Left ventricle myocardium inferior (tissue), 1 donor: ENCODE measurements at regions not wholly inside any gene's neighbourhood (a gene's known extent, or its start where the extent isn't known, plus 50 kb on each side); places are given as distances from the start of the nearest gene placed in this dataset.

Experiments
- DNase-seq: peaks from one replicate; pipeline ENCODE4 v3.0.0-alpha.2; 2020
- H3K27ac ChIP-seq: fragments of 200-600 bp; replicated peaks from 2 replicates; pipeline ENCODE4 v1.8.0; 2021
- H3K27me3 ChIP-seq: fragments of 200-600 bp; 2 replicates; pipeline ENCODE4 v1.8.0; 2021; ENCODE audit warnings: low read depth
- H3K36me3 ChIP-seq: fragments of 200-600 bp; 2 replicates; pipeline ENCODE4 v1.8.0; 2021
- H3K4me1 ChIP-seq: fragments of 200-600 bp; 2 replicates; pipeline ENCODE4 v1.8.0; 2021
- H3K4me3 ChIP-seq: fragments of 200-600 bp; 2 replicates; pipeline ENCODE4 v1.8.0; 2021; ENCODE audit warnings: mild to moderate bottlenecking, moderate library complexity
- H3K9me3 ChIP-seq: fragments of 200-600 bp; replicated peaks from 2 replicates; pipeline ENCODE4 v1.8.0; 2021
- intact Hi-C: fragments of 100-400 bp; cut with micrococcal nuclease; formaldehyde crosslinking; loops from one replicate; pipeline ENCODE4 v1.11.0; 2022
- TF ChIP-seq, protein P1 (sequence below): fragments of 200-600 bp; IDR thresholded peaks from 2 replicates; pipeline ENCODE4 v1.8.0; 2021; ENCODE audit warnings: antibody characterized with exemption, mild to moderate bottlenecking, borderline replicate concordance
- donor health status: DM: no; HTN: yes; CAD: no; lungs with severe emphysema.

DNA sequence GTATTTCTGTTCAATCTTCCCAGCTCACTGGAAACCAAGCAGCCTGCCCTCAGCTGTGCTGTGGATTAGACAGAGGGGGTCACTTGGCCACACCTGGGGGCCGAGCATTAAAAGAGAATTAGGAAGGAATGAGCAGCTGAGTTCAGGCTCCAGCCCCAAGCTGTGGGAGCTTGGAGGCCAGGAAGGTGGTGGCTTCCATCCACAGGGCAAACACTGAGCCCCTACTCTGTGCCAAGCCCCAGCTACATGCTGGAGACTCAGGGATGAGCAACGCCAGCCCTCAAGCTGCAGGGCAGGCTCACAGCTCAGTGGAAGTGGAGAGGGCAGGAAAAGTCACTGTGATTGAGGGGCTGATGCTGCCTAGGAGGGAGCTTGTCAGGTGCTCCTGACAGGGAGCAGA, 412.7 kb downstream of the BCL11B start:
- intact Hi-C loops, result no loop called here
- Histone ChIP-seq H3K4me1 (no peaks in the 10 kb centered on the region), H3K4me3 (no peak overlapping the region), H3K36me3 (no peaks in the 10 kb centered on the region), H3K9me3 (no peaks in the 10 kb centered on the region), H3K27ac (no peak overlapping the region), H3K27me3 (peaks cover 64% of the 10 kb centered on the region)
- DNase-seq, result no peak
- TF ChIP-seq, protein P1, sequence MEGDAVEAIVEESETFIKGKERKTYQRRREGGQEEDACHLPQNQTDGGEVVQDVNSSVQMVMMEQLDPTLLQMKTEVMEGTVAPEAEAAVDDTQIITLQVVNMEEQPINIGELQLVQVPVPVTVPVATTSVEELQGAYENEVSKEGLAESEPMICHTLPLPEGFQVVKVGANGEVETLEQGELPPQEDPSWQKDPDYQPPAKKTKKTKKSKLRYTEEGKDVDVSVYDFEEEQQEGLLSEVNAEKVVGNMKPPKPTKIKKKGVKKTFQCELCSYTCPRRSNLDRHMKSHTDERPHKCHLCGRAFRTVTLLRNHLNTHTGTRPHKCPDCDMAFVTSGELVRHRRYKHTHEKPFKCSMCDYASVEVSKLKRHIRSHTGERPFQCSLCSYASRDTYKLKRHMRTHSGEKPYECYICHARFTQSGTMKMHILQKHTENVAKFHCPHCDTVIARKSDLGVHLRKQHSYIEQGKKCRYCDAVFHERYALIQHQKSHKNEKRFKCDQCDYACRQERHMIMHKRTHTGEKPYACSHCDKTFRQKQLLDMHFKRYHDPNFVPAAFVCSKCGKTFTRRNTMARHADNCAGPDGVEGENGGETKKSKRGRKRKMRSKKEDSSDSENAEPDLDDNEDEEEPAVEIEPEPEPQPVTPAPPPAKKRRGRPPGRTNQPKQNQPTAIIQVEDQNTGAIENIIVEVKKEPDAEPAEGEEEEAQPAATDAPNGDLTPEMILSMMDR, result no peak

- Histone ChIP-seq H3K4me1 (no peaks in the 10 kb centered on the region), H3K36me3 (no peaks in the 10 kb centered on the region), H3K27ac (no peak overlapping the region), H3K27me3 (peaks cover 34% of the 10 kb centered on the region), H3K9me3 (no peaks in the 10 kb centered on the region), H3K4me3 (no peak overlapping the region)
- TF ChIP-seq, protein P1, result no peak
- intact Hi-C loops, result no loop called here
- no peak for DNase-seq
These were observed 407.8 kb downstream of the BCL11B start for GRCh38 chr14:98864211-98864610.

DNA sequence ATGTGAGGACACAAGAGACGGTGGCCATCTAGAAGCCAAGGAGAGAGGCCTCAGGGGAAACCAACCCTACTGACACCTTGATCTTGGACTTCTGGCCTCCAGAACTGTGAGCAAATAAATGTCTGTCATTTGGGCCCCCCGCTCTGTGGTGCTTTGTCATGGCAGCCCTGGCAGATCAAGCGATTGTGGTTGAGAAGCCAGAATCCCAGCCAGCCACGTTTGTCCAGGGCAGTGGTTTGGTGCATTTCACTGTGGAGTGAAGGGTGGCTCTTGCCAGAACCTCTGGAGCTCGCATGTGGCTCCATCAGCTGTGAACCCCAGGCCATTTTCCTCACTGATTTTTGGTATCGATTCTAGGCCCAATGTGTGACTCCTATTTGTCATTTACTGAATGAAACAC, 404.9 kb downstream of the BCL11B start:
- intact Hi-C loops, result no loop called here
- TF ChIP-seq, protein P1, result no peak

GRCh38 chr14:98867726-98868125, 404.3 kb downstream of the BCL11B start:
- H3K36me3 ChIP-seq, result no peaks in the 10 kb centered on the region
- DNase-seq, result no peak
- H3K4me1 ChIP-seq, result no peaks in the 10 kb centered on the region
- H3K27me3 ChIP-seq, result peaks cover 23% of the 10 kb centered on the region
- intact Hi-C loops, result no loop called here
- TF ChIP-seq, protein P1, result no peak
- H3K9me3 ChIP-seq, result no peaks in the 10 kb centered on the region
- H3K27ac ChIP-seq, result no peak overlapping the region
- no peak overlapping the region for H3K4me3 ChIP-seq

More for the DNA sequence above, 404.9 kb downstream of the BCL11B start:
- Histone ChIP-seq H3K36me3 (no peaks in the 10 kb centered on the region), H3K27ac (no peak overlapping the region), H3K27me3 (peaks cover 25% of the 10 kb centered on the region), H3K4me1 (no peaks in the 10 kb centered on the region), H3K9me3 (no peaks in the 10 kb centered on the region), H3K4me3 (no peak overlapping the region)
- no peak for DNase-seq

GRCh38 chr14:98868866-98869265, 403.1 kb downstream of the BCL11B start:
- Histone ChIP-seq H3K36me3 (no peaks in the 10 kb centered on the region), H3K27me3 (peaks cover 16% of the 10 kb centered on the region), H3K4me3 (no peak overlapping the region), H3K9me3 (no peaks in the 10 kb centered on the region), H3K27ac (no peak overlapping the region), H3K4me1 (no peaks in the 10 kb centered on the region)
- intact Hi-C loops, result no loop called here
- TF ChIP-seq, protein P1, result no peak
- DNase-seq, result no peak

GRCh38 chr14:98871796-98872195, 400.2 kb downstream of the BCL11B start:
- Histone ChIP-seq H3K27ac (no peak overlapping the region), H3K27me3 (peaks cover 16% of the 10 kb centered on the region), H3K9me3 (peaks cover 14% of the 10 kb centered on the region), H3K36me3 (no peaks in the 10 kb centered on the region), H3K4me3 (no peak overlapping the region), H3K4me1 (no peaks in the 10 kb centered on the region)
- intact Hi-C loops, result no loop called here
- TF ChIP-seq, protein P1, result no peak
- DNase-seq, result no peak
